ENCODE measurements at regions not wholly inside any gene's neighbourhood (a gene's known extent, or its start where the extent isn't known, plus 50 kb on each side); places are given as distances from the start of the nearest gene placed in this dataset.
"Not testable (repeated sequence)": the region's sequence is repeated elsewhere in the genome, so short reads cannot be mapped to it uniquely, and the experiment has no call there.

- H3K4me3 ChIP-seq (ENCODE audit: low read depth, low read length) = no peak overlapping the region
- DNase-seq (ENCODE audit: low read depth) = no peak
Observed at GRCh38 chr10:44154956-44155355, 229.9 kb downstream of the CXCL12 start.

- H3K4me3 ChIP-seq (ENCODE audit: low read depth, low read length) = no peak overlapping the region
- no peak for DNase-seq (ENCODE audit: low read depth)
Observed at GRCh38 chr10:44153918-44154670, 230.8 kb downstream of the CXCL12 start.

GRCh38 chr10:44143556-44143955 lies 241.3 kb downstream of the CXCL12 start:
- no peak for DNase-seq (ENCODE audit: low read depth)
- H3K4me3 ChIP-seq (ENCODE audit: low read depth, low read length) = no peak overlapping the region

GRCh38 chr10:44132361-44133289 lies 252.3 kb downstream of the CXCL12 start:
- no peak overlapping the region for H3K4me3 ChIP-seq (ENCODE audit: low read depth, low read length)
- no peak for DNase-seq (ENCODE audit: low read depth)

- no peak overlapping the region for H3K4me3 ChIP-seq (ENCODE audit: low read depth, low read length)
- DNase-seq (ENCODE audit: low read depth) = peak; percentile 36
Observed at GRCh38 chr10:44126291-44126717, 258.6 kb downstream of the CXCL12 start.

GRCh38 chr10:44125879-44126278 lies 259.0 kb downstream of the CXCL12 start:
- H3K4me3 ChIP-seq (ENCODE audit: low read depth, low read length) = no peak overlapping the region
- peak; percentile 68 for DNase-seq (ENCODE audit: low read depth)

GRCh38 chr10:44118500-44118899 lies 266.4 kb downstream of the CXCL12 start:
- H3K4me3 ChIP-seq (ENCODE audit: low read depth, low read length) = no peak overlapping the region
- no peak for DNase-seq (ENCODE audit: low read depth)

- no peak for DNase-seq (ENCODE audit: low read depth)
- H3K4me3 ChIP-seq (ENCODE audit: low read depth, low read length) = no peak overlapping the region
Observed at GRCh38 chr10:44116474-44116873, 268.4 kb downstream of the CXCL12 start.

GRCh38 chr10:44115516-44115915 lies 269.4 kb downstream of the CXCL12 start:
- no peak overlapping the region for H3K4me3 ChIP-seq (ENCODE audit: low read depth, low read length)
- DNase-seq (ENCODE audit: low read depth) = no peak

GRCh38 chr10:44114441-44114840 lies 270.5 kb downstream of the CXCL12 start:
- no peak overlapping the region for H3K4me3 ChIP-seq (ENCODE audit: low read depth, low read length)

GRCh38 chr10:44112280-44112679 lies 272.6 kb downstream of the CXCL12 start:
- not testable (repeated sequence) for DNase-seq (ENCODE audit: low read depth); H3K4me3 ChIP-seq (ENCODE audit: low read depth, low read length)

More at GRCh38 chr10:44114441-44114840, 270.5 kb downstream of the CXCL12 start:
- DNase-seq (ENCODE audit: low read depth) = no peak

GRCh38 chr10:44105696-44106095 lies 279.2 kb downstream of the CXCL12 start:
- no peak for DNase-seq (ENCODE audit: low read depth)
- no peak overlapping the region for H3K4me3 ChIP-seq (ENCODE audit: low read depth, low read length)

GRCh38 chr10:44102726-44103255 lies 282.1 kb downstream of the CXCL12 start:
- no peak overlapping the region for H3K4me3 ChIP-seq (ENCODE audit: low read depth, low read length)
- DNase-seq (ENCODE audit: low read depth) = no peak

- no peak for DNase-seq (ENCODE audit: low read depth)
Observed at GRCh38 chr10:44101082-44101481, 283.8 kb downstream of the CXCL12 start.

GRCh38 chr10:44099511-44099910 lies 285.4 kb downstream of the CXCL12 start:
- no peak overlapping the region for H3K4me3 ChIP-seq (ENCODE audit: low read depth, low read length)

More at GRCh38 chr10:44101082-44101481, 283.8 kb downstream of the CXCL12 start:
- no peak overlapping the region for H3K4me3 ChIP-seq (ENCODE audit: low read depth, low read length)

GRCh38 chr10:44096217-44096616 lies 288.7 kb downstream of the CXCL12 start:
- not testable (repeated sequence) for DNase-seq (ENCODE audit: low read depth); H3K4me3 ChIP-seq (ENCODE audit: low read depth, low read length)

More at GRCh38 chr10:44099511-44099910, 285.4 kb downstream of the CXCL12 start:
- DNase-seq (ENCODE audit: low read depth) = no peak

- no peak overlapping the region for H3K4me3 ChIP-seq (ENCODE audit: low read depth, low read length)
- DNase-seq (ENCODE audit: low read depth) = no peak
Observed at GRCh38 chr10:44089671-44090070, 295.2 kb downstream of the CXCL12 start.

GRCh38 chr10:44087403-44087802 lies 297.5 kb downstream of the CXCL12 start:
- DNase-seq (ENCODE audit: low read depth) = no peak

GRCh38 chr10:44083719-44084400 lies 301.0 kb downstream of the CXCL12 start:
- no peak for DNase-seq (ENCODE audit: low read depth)
- H3K4me3 ChIP-seq (ENCODE audit: low read depth, low read length) = no peak overlapping the region

More at GRCh38 chr10:44087403-44087802, 297.5 kb downstream of the CXCL12 start:
- H3K4me3 ChIP-seq (ENCODE audit: low read depth, low read length) = no peak overlapping the region

All from skeletal muscle cell (primary cell).